HepG2 (cell line): ENCODE measurements at regions not wholly inside any gene's neighbourhood (a gene's known extent, or its start where the extent isn't known, plus 50 kb on each side); places are given as distances from the start of the nearest gene placed in this dataset.

Source experiments
- ATAC-seq: fragments of 200-7000 bp; cut with Tn5 transposase; 3 replicates; pipeline ENCODE4 v1.9.1; 2020; ENCODE audit warnings: mild to moderate bottlenecking, moderate library complexity
- BruUV-seq: library from RNA; stranded (reverse); fragments of 400-500 nt; replicated peaks from 2 replicates; lab custom pipeline; 2021; lab: Mats Ljungman, UMichigan
- CTCF ChIA-PET: fragments of 300-600 bp; formaldehyde crosslinking; extraction: SDS; loops from one replicate; lab custom pipeline; 2021; ENCODE audit warnings: low total read pairs, inconsistent platforms, low intra/inter-chr PET ratio; lab: Yijun Ruan, JAX
- POLR2A ChIA-PET: fragments of 350-600 bp; sonication (Branson Sonifier 250); formaldehyde crosslinking; loops from one replicate; lab custom pipeline; 2020; ENCODE audit warnings: antibody characterized with exemption, inconsistent platforms; lab: Yijun Ruan, JAX
- DNase-seq: peaks from one replicate; pipeline ENCODE4 v3.0.0-alpha.2; 2015; ENCODE audit warnings: low spot score
- FAIRE-seq: peaks from 3 replicates; lab custom pipeline; 2011; peaks lifted over from hg19 to GRCh38; lab: Jason Lieb, UNC
- H2AFZ ChIP-seq: one replicate; pipeline ENCODE4 v1.6.1; 2011; ENCODE audit warnings: low read length, inconsistent platforms
- H3K27ac ChIP-seq: fragments of 300-600 bp; 3 replicates; pipeline ENCODE4 v1.8.0; 2011; ENCODE audit warnings: mixed run types, mild to moderate bottlenecking, mixed read lengths, low read length, inconsistent platforms; ENCODE audit not compliant: insufficient read depth; ENCODE audit errors: extremely low read length
- H3K27me3 ChIP-seq, 2 experiments: fragments of 200-600 bp in 1 of 2; 2 replicates in 1 of 2; 3 replicates in 1 of 2; pipeline versions ENCODE4 v1.6.0 to v1.8.0; 2011; ENCODE audit warnings: low read length in 2 of 2, mild to moderate bottlenecking in 2 of 2, moderate library complexity in 2 of 2, inconsistent platforms in 1 of 2; ENCODE audit not compliant: insufficient read depth in 2 of 2, control insufficient read depth in 1 of 2
- H3K36me3 ChIP-seq, 2 experiments: fragments of 200-600 bp in 1 of 2; replicated peaks in 1 of 2; 2 replicates in 1 of 2; 3 replicates in 1 of 2; pipeline versions ENCODE4 v1.5.1 to v1.8.0; 2011; ENCODE audit warnings: low read length in 2 of 2, inconsistent platforms in 1 of 2; ENCODE audit not compliant: insufficient read depth in 2 of 2, control insufficient read depth in 1 of 2
- H3K4me1 ChIP-seq: 2 replicates; pipeline ENCODE4 v1.5.1; 2012; ENCODE audit warnings: low read length, inconsistent platforms; ENCODE audit not compliant: insufficient read depth
- H3K4me2 ChIP-seq: 2 replicates; pipeline ENCODE4 v1.6.0; 2011; ENCODE audit warnings: low read depth, low read length, inconsistent platforms
- H3K4me3 ChIP-seq, 3 experiments: fragments of 200-600 bp in 1 of 3; sonication (generic), shearing (Covaris generic) in 1 of 3; replicated peaks in 1 of 3; 2 replicates each; pipeline ENCODE4 v1.5.1; 2011 to 2016; ENCODE audit warnings: low read length in 3 of 3, inconsistent platforms in 2 of 3, low read depth in 2 of 3, mild to moderate bottlenecking in 2 of 3, control low read depth in 1 of 3, mixed read lengths in 1 of 3; ENCODE audit not compliant: insufficient read depth in 1 of 3
- H3K79me2 ChIP-seq: one replicate; pipeline ENCODE4 v1.6.1; 2011; ENCODE audit warnings: low read length, inconsistent platforms; ENCODE audit not compliant: insufficient read depth
- H3K9ac ChIP-seq: 2 replicates; pipeline ENCODE4 v1.6.0; 2011; ENCODE audit warnings: mild to moderate bottlenecking, low read depth, low read length, inconsistent platforms; ENCODE audit not compliant: insufficient read depth
- H3K9me3 ChIP-seq: 2 replicates; pipeline ENCODE4 v1.5.1; 2012; ENCODE audit warnings: mild to moderate bottlenecking, low read length
- H4K20me1 ChIP-seq: 2 replicates; pipeline ENCODE4 v1.6.0; 2011; ENCODE audit warnings: inconsistent platforms, mild to moderate bottlenecking, low read length, moderate library complexity; ENCODE audit not compliant: insufficient read depth
- CENPX ChIP-seq: sonication (generic); formaldehyde crosslinking; IDR thresholded peaks from 2 replicates; pipeline ENCODE4 v1.9.0; 2021; ENCODE audit warnings: mild to moderate bottlenecking, missing genetic modification reagents, moderate library complexity
- POLR2G ChIP-seq: fragments of 200-400 bp; formaldehyde crosslinking; IDR thresholded peaks from 2 replicates; pipeline ENCODE4 v1.6.1; 2018; ENCODE audit warnings: mild to moderate bottlenecking, low read depth, low read length, moderate library complexity
- RERE ChIP-seq: IDR thresholded peaks from 2 replicates; pipeline ENCODE4 v1.6.1; 2016; ENCODE audit warnings: low read depth, missing genetic modification reagents, missing compliant biosample characterization
- SOX13 ChIP-seq, 3 experiments: fragments of 450-650 bp in 1 of 3; sonication (generic) in 1 of 3; formaldehyde crosslinking in 1 of 3; IDR thresholded peaks in 2 of 3; conservative IDR thresholded peaks in 1 of 3; 2 replicates each; pipeline versions ENCODE4 v1.5.0 to v1.6.1; 2016 to 2020; ENCODE audit warnings: antibody characterized with exemption in 1 of 3, mild to moderate bottlenecking in 1 of 3, missing compliant biosample characterization in 1 of 3, missing genetic modification reagents in 1 of 3, moderate library complexity in 1 of 3
- ZNF235 ChIP-seq: sonication (generic); formaldehyde crosslinking; IDR thresholded peaks from 2 replicates; pipeline ENCODE4 v1.8.1; 2023; ENCODE audit warnings: mild to moderate bottlenecking, missing genetic modification reagents, borderline replicate concordance
- ZNF407 ChIP-seq: sonication (generic); formaldehyde crosslinking; IDR thresholded peaks from one replicate; pipeline ENCODE4 v1.5.1; 2020; ENCODE audit warnings: mild to moderate bottlenecking, missing genetic modification reagents; ENCODE audit errors: not compliant biosample characterization
- ZNF564 ChIP-seq: sonication (generic); formaldehyde crosslinking; IDR thresholded peaks from 2 replicates; pipeline ENCODE4 v1.8.1; 2023; ENCODE audit warnings: mild to moderate bottlenecking, missing genetic modification reagents
- ZNF878 ChIP-seq: sonication (generic); formaldehyde crosslinking; IDR thresholded peaks from 2 replicates; pipeline ENCODE4 v1.8.1; 2023; ENCODE audit warnings: mild to moderate bottlenecking, missing genetic modification reagents, moderate library complexity
- ZNF879 ChIP-seq: sonication (generic); formaldehyde crosslinking; IDR thresholded peaks from 2 replicates; pipeline ENCODE4 v1.8.1; 2023; ENCODE audit warnings: missing genetic modification reagents
- WGBS: methylation state at CpG from one replicate; pipeline ENCODE4 v1.1.6; 2017; ENCODE audit warnings: low lambda C conversion rate; 5-methylcytosine and 5-hydroxymethylcytosine counted together
- in situ Hi-C: cut with HindIII; loops from 2 replicates; pipeline ENCODE4 v1.10.0; 2017; ENCODE audit warnings: low pct_unique_long_range_greater_than_20kb; ENCODE audit not compliant: extremely low pct_ligation_motif_present
- intact Hi-C: fragments of 100-400 bp; cut with micrococcal nuclease; formaldehyde crosslinking; loops from one replicate; pipeline ENCODE4 v1.10.0; 2022; ENCODE audit not compliant: unreplicated experiment

- TF ChIP-seq SOX13 (IDR thresholded peaks at IDR 0.05) (peak; percentile 53), SOX13 (CRISPR knock-in tag; conservative IDR thresholded peaks at IDR 0.05 in 1 of 2, IDR thresholded peaks at IDR 0.05 in 1 of 2) (peak in 1 of 2 experiments; percentile 94; a peak in 2 of 4 replicates)
- TF ChIP-seq, all 625 proteins: peak for 15
Measured at GRCh38 chr19:23991170-23991569, 76.5 kb downstream of the ZNF726 start (continued).

DNA sequence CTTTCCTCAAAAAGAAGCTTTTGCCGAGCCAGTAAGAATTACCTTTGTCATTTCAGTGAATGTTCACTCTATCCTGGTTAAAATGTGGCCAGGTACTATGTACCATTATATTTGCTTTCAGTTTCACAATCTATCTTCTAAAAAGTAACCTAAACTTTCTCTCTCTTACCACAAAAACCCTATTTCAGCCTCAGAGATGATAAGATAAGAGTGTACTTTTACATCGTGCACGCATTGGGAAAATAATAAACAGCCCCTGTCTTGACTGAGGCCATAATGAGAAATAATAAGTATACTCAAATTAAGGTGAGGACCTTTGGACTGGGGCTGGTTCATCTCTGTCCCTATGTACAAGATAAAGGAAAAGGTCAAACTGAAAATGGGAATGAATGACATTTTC is 77.7 kb downstream of the ZNF726 start:
- FAIRE-seq (no peak), DNase-seq (no peak), ATAC-seq (no peak)
- H3K27me3 ChIP-seq: no peaks in the 10 kb centered on the region
- H3K27ac ChIP-seq: no peak overlapping the region
- no peaks in the 10 kb centered on the region for H3K36me3 ChIP-seq
- in situ Hi-C loops: no loop called here
- ChIA-PET CTCF (no interaction called here), POLR2A (no interaction called here)
- H3K4me1 ChIP-seq: no peaks in the 10 kb centered on the region
- BruUV-seq: no TSS peak
- no peaks in the 10 kb centered on the region for H3K79me2 ChIP-seq
- H2AFZ ChIP-seq: no peak overlapping the region
- no peaks in the 10 kb centered on the region for H4K20me1 ChIP-seq
- peaks cover 80% of the 10 kb centered on the region for H3K9me3 ChIP-seq
- intact Hi-C loops: no loop called here
- H3K9ac ChIP-seq: no peak overlapping the region
- H3K4me2 ChIP-seq: no peak overlapping the region
- WGBS: 3% methylated on average over 3 of the region's 3 CpGs
- no peak overlapping the region for H3K4me3 ChIP-seq
- TF ChIP-seq POLR2G (no peak), ZNF407 (no peak), ZNF564 (CRISPR knock-in tag) (no peak), ZNF879 (CRISPR knock-in tag) (no peak), ZNF235 (CRISPR knock-in tag) (no peak), CENPX (no peak), RERE (no peak), ZNF878 (CRISPR knock-in tag) (no peak)
